ENCODE measurements at regions not wholly inside any gene's neighbourhood (a gene's known extent, or its start where the extent isn't known, plus 50 kb on each side); places are given as distances from the start of the nearest gene placed in this dataset.

- ATAC-seq: no peak
- no peaks in the 10 kb centered on the region for H3K4me1 Mint-ChIP-seq
- no peak for DNase-seq
Observed at GRCh38 chr3:2023959-2024358, 74.7 kb upstream of the CNTN4 start.

GRCh38 chr3:2024713-2025112 lies 74.0 kb upstream of the CNTN4 start:
- H3K4me3 Mint-ChIP-seq: no peak overlapping the region
- no peak for ATAC-seq
- H3K27me3 Mint-ChIP-seq: no peaks in the 10 kb centered on the region
- H3K4me1 Mint-ChIP-seq: no peaks in the 10 kb centered on the region
- no peak overlapping the region for H3K27ac Mint-ChIP-seq
- no peaks in the 10 kb centered on the region for H3K36me3 Mint-ChIP-seq (ENCODE audit: low read depth)
- H3K9me3 Mint-ChIP-seq: peaks cover under 1% of the 10 kb centered on the region
- DNase-seq: no peak

More at GRCh38 chr3:2023959-2024358, 74.7 kb upstream of the CNTN4 start:
- Mint-ChIP-seq H3K27ac (no peak overlapping the region), H3K4me3 (no peak overlapping the region), H3K9me3 (no peaks in the 10 kb centered on the region), H3K27me3 (no peaks in the 10 kb centered on the region), H3K36me3 (ENCODE audit: low read depth) (no peaks in the 10 kb centered on the region)

- no peak for ATAC-seq
- H3K9me3 Mint-ChIP-seq: peaks cover 9% of the 10 kb centered on the region
- H3K4me3 Mint-ChIP-seq: no peak overlapping the region
- H3K4me1 Mint-ChIP-seq: no peaks in the 10 kb centered on the region
- H3K36me3 Mint-ChIP-seq (ENCODE audit: low read depth): no peaks in the 10 kb centered on the region
- H3K27ac Mint-ChIP-seq: no peak overlapping the region
- no peak for DNase-seq
- H3K27me3 Mint-ChIP-seq: no peaks in the 10 kb centered on the region
Observed at GRCh38 chr3:2029559-2029958, 69.1 kb upstream of the CNTN4 start.

- ATAC-seq (no peak), DNase-seq (no peak)
- Mint-ChIP-seq H3K4me1 (no peaks in the 10 kb centered on the region), H3K9me3 (peaks cover 3% of the 10 kb centered on the region), H3K36me3 (ENCODE audit: low read depth) (no peaks in the 10 kb centered on the region), H3K4me3 (no peak overlapping the region), H3K27me3 (no peaks in the 10 kb centered on the region), H3K27ac (no peak overlapping the region)
Observed at GRCh38 chr3:2036076-2036475, 62.6 kb upstream of the CNTN4 start.

GRCh38 chr3:2041931-2042330 lies 56.7 kb upstream of the CNTN4 start:
- no peaks in the 10 kb centered on the region for H3K9me3 Mint-ChIP-seq
- no peak overlapping the region for H3K4me3 Mint-ChIP-seq
- no peaks in the 10 kb centered on the region for H3K27me3 Mint-ChIP-seq
- ATAC-seq (no peak), DNase-seq (no peak)
- H3K27ac Mint-ChIP-seq: no peak overlapping the region
- H3K36me3 Mint-ChIP-seq (ENCODE audit: low read depth): no peaks in the 10 kb centered on the region
- H3K4me1 Mint-ChIP-seq: no peaks in the 10 kb centered on the region

All from activated naive CD8-positive, alpha-beta T cell treated with anti-CD3 and anti-CD28 coated beads, Interleukin-2, amount 50 U/mL, for 24 hours (primary cell).